DMS 273 (cell line): ENCODE measurements at regions not wholly inside any gene's neighbourhood (a gene's known extent, or its start where the extent isn't known, plus 50 kb on each side); places are given as distances from the start of the nearest gene placed in this dataset.

ENCODE experiments used
- DNase-seq: peaks from one replicate; lab custom pipeline; 2025; ENCODE audit not compliant: unreplicated experiment; lab: John Stamatoyannopoulos, UW

DNA sequence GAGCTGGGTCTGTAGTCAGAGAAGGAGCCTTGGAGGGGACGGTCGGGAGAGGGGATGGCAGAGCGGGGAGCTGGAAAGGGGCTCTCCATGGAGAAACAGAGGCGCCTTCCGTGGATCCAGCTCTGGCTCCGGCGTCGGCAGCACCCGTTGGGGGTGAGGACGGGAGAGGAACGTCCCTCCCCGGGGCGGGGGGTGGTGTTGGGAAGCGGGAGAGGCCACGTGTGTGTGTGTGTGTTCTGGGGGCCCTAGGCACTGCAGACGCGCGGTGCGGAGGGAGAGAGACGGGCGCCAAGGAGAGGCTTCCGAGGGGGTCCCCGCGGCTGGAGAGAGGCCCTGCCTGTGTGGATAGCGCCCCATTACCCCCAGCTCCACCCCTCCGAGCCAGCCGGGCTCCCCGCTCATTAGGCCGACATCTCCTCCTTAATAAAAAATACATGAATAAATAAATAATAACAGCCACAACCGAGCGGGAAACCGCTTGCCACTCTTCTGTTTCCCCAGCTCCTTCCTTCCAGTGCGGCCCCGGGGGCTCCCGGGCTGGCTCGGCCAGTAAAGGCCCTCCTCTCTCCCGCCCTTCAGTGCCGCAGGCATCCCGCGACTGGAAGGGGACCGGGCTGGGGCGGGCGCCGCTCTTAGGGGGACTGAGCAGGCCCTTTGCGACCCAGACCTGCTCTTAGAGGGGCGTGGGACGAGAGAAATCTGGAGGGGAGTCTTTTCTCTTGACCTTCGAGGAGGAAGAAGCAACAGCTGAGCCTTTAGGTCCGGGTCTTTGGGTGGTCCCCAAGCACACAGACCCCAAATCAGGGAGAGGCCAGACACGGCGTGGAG lies 71.3 kb upstream of the ARAP3 start:
- DNase-seq = no peak

DNA sequence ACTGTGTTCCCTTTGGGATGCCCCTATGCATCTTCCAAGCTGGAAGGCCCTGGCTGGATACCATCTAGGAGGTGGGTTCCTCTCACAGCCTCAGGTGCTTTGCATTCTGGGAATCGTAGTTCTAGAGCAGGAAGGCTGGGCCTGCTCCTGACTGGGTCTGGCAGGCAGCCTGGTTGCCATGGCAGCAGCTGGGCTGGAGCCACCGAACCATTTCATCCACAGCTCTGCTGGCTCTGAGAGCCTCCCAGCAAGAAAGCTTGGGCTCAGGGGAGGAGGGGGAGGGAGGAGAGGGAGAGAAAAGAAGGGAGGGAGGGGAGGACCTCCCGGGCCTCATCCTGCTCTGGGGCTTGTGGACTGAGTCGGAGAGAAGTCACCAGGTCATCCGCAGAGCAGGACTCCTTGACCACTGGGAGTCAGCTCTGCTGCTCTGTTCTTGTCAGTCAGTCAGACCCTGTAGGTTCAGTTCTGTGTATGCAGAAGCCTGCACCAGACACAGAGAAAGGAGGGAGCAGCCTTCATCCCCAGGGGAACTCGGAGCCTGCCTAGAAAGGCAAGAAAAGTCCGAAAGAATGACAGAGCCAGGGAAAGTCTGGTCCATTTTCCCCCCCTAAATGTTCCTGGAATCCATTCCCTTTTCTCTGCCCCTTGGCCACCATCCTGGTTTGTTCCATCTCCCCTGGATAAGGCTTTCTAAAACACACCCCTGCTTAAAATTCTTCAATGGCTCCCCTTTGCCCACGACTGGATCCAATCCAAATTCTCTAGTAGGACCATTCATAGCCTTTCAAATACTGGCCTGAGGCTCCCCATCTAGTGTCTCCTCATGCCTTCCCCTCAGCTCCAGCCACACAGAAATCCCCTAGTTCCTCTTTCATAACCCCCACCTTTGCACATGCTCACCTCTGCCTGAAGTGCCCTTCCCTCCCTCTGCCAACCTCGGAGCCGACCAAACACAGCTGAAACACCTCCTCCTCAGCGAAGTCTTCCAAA lies 65.4 kb upstream of the ARAP3 start:
- peak; percentile 95 for DNase-seq

- DNase-seq = no peak
These were observed 64.4 kb upstream of the ARAP3 start for GRCh38 chr5:141746395-141746794.

DNA sequence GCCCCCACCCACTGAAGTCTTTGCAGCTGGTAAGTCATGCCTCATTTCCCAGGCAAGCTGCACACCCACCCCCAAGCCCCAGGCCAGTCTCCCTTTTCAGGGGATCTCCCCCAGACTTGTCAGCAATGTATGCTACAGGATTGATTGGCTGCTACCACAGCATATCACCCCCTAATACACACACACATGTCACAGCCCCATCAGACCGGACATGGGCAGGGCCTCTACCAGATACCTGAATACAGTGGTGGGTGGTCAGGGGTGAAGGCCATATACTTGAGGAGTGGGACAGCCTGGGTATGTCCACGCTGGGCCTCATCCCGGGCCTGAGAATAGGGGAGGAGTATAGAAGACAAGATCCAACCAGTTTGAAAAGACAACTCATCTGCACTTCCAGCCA lies 63.4 kb upstream of the ARAP3 start:
- no peak for DNase-seq

- no peak for DNase-seq
These were observed 61.8 kb upstream of the ARAP3 start for GRCh38 chr5:141743866-141744272.

DNA sequence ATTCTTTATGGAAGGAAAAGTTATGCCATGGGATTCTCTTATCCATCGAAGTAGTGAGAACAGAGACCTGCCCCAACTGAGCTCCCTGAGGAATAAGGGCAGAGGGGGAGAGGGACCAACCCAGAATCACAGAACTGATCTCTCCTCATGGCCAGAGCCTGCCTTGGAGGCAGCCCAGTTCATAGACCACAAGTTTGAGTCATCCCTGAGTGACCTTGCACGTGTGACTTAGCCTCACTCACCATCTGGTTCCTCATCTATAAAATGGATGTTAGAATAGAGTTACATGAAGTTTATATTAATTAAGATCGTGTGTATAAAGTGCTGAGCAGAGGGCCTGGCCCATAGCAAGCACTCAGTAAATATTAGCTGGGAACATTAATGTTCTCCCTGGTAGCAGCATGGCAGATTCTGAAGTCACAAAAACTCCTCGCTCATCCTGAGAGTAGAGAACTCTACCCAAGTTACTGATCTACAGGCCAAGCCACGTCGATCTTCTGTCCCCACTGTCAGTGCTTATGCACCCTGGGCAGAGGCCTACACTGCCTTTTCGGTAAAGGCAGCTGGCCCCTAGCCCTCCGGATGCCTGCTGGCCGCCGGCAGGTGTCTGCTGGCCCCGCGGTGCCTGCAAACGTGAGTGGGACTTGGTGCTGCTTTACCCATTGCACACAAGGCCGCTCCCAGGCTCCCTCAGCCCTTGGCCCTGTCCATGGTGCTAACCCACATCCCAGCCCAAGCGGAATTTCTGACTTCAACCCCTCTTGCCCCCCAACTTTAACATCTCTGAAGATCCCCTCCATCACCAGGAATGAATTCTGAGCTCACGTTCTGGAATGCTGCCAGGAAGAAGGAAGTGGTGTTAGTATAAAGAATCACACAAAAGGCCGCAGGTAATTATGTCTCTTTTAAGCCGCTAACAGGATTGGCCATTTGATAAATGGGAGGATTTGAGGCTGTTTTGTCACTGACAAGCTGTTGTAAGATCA lies 61.1 kb upstream of the ARAP3 start:
- peak; percentile 55 for DNase-seq

DNA sequence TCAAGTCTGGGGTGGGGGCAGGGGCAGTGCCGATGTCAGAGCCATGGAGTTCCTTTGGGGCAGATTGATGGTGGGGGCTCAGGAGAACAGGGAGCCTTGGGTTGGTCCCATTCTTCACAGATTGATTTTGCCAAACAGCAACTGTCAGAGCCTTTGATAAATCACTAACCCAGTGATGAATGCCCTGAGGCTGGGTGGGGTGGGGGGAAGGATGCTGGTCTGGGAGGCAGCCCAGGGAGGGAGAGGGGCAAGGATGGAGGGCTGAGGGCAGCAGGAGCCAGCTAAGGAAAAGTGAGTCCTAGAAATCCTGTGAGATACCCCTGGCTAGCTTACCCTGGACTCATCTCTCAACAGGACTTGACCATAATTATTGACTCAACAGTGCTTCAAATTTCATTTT lies 60.1 kb upstream of the ARAP3 start:
- no peak for DNase-seq

DNA sequence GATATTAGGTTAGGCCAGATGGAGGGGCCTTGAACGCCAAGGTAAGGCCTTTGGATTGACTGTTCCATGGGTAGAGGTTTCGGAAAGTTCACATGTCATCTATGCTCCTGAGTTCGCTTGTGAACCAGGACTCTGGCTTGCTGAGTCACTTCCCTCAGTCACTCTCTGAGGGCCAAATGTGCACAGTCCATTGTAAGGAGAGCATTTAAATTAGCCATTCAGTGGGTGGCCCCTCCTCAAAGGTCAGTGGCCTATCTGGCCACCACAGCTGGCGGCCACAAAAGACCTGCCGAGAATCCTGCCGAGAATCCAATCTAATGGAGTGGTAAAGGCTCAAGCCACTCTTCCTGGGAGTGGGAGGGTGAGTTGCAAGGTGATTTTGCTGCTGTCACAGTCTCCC lies 58.9 kb upstream of the ARAP3 start:
- no peak for DNase-seq

DNA sequence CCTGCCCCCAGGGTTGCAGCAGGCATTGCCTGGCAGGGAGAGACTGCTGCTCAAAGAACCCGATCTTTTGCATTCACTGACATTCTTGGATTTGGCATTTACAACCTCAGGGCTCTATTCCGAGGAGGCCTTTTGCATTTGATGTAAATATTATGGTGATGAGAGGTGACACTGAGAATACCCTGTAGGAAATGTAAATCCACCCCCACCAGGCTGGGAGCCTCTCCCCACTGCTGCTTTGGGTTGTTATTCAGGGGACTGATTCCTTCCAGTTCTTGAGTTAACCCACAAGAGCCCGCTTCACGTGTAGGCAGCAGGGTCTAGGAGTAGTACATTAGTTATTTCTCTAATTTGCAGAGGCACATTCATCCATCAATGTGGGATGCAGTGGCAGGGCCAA lies 55.5 kb upstream of the ARAP3 start:
- DNase-seq = no peak

DNA sequence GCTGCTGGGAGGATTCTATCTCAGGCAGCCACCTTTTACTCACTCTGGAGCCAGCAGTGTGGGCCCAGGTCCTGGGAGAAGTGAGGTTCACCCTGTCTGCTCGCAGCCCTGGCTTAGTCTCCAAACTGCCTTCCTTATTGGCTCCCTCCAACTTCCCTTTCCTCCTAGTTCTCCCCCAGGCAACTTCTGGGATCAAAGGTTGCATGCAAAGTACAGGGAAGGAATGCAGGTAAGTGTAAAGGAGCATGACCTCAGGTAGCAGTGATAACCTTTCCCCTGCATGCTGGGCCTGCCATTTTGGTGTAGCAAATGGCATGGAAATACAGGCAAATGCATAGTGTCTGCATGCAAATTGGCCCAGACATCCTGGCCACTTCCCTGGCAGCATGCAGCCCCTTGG lies 53.8 kb upstream of the ARAP3 start:
- no peak for DNase-seq

DNA sequence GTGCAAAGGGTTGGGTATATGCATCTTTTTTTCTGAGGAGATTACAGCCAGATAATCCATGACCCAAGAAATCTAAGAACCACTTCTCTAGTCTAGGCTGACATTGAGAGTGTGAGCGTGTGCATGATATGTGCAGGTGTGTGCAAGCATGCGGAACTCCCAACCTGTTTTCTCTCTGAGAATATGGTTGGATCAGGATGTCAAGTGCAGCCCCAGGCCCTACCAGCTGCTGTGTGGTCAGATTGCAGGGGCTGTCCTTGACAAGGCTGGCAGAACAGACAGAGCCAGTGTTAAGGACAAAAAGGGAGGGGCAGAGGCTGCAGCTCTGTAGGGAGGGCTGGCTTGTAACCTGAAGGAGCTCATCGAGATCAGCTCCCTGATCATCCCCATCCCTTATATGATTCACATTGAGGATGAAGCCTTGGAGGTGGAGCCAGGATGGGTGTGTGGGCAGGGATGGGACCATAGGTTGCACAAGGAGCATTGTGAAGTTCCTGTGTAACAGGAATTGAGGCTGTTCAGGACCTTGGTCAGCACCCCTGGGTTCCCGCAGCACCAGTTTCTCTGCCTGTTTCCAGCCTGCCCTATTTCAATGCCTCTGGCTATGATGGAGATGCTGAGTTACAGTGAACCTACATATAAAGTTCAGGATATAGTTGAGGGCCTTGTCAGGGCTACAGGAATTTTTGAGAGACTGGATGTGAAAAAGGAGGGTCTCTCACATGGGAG lies 52.6 kb upstream of the ARAP3 start:
- peak; percentile 51 for DNase-seq

DNA sequence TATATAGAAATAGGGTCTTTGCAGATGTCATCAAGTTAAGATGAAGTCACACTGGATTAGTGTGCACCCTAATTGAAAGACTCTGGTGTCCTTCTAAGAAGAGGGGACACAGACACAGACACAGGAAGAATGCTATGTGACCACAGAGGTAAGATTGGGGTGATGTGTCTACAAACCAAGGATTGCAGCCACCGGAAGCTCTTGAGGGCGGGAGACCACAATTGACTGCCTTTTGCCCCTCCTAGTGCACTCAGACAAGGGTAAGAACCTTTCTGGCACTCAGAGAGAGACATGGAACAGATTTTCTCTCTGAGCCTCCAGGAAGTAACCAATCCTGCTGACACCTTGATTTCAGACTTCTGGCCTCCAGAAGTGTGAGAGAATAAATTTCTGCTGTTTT lies 51.2 kb upstream of the ARAP3 start:
- DNase-seq = no peak

DNA sequence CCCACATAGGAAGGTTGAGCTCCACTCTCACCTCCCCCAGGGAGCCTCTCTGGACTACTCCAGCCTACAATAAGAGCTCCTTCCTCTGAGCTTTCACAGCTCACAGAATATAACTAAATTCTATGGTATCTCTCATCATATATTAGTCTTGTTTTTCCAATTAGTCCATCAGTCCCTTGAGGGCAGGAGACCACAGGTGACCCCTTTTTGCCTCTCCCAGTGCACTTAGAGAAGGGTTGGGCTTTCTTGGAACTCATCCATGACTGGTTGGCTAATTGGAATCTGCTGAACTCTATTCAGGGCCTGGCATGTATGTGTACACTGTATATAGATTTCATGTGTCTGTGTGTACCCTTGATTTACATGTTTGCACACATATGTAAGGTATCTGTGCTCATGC lies 50.4 kb upstream of the ARAP3 start:
- DNase-seq = no peak
